ENCODE measurements at regions not wholly inside any gene's neighbourhood (a gene's known extent, or its start where the extent isn't known, plus 50 kb on each side); places are given as distances from the start of the nearest gene placed in this dataset.
A peak's percentile ranks its signal among the peaks of the same experiment; 100 is the strongest.

- TF ChIP-seq EZH2phosphoT487 (IDR thresholded peaks at IDR 0.05; ENCODE audit: low read depth) (no peak), CTCF (IDR thresholded peaks at IDR 0.05; ENCODE audit: low read depth, low read length) (peak; percentile 72)
These were observed 141.9 kb upstream of the LGALSL start for GRCh38 chr2:64311948-64312621.

All from OCI-LY3 (cell line).